ENCODE measurements at regions not wholly inside any gene's neighbourhood (a gene's known extent, or its start where the extent isn't known, plus 50 kb on each side); places are given as distances from the start of the nearest gene placed in this dataset.
"Not testable (repeated sequence)": the region's sequence is repeated elsewhere in the genome, so short reads cannot be mapped to it uniquely, and the experiment has no call there.

GRCh38 chr9:13461414-13461991 lies 182.0 kb upstream of the MPDZ start:
- DNase-seq: no peak

GRCh38 chr9:13459071-13459470 lies 179.6 kb upstream of the MPDZ start:
- no peak for DNase-seq

- no peak for DNase-seq
Observed at GRCh38 chr9:13457795-13458194, 178.3 kb upstream of the MPDZ start.

- no peak for DNase-seq
Observed at GRCh38 chr9:13450723-13451122, 171.2 kb upstream of the MPDZ start.

- DNase-seq: no peak
Observed at GRCh38 chr9:13448482-13448881, 169.0 kb upstream of the MPDZ start.

- peak; percentile 27 for DNase-seq
Observed at GRCh38 chr9:13447843-13448422, 168.4 kb upstream of the MPDZ start.

GRCh38 chr9:13446938-13447842 lies 167.7 kb upstream of the MPDZ start:
- no peak for DNase-seq

GRCh38 chr9:13446286-13446937 lies 166.9 kb upstream of the MPDZ start:
- DNase-seq: no peak

- no peak for DNase-seq
Observed at GRCh38 chr9:13445103-13445500, 165.6 kb upstream of the MPDZ start.

GRCh38 chr9:13444245-13445102 lies 165.0 kb upstream of the MPDZ start:
- no peak for DNase-seq

GRCh38 chr9:13443346-13444244 lies 164.1 kb upstream of the MPDZ start:
- no peak for DNase-seq

GRCh38 chr9:13439685-13440476 lies 160.4 kb upstream of the MPDZ start:
- no peak for DNase-seq

- DNase-seq: no peak
Observed at GRCh38 chr9:13437866-13438265, 158.4 kb upstream of the MPDZ start.

GRCh38 chr9:13436591-13436990 lies 157.1 kb upstream of the MPDZ start:
- no peak for DNase-seq

- DNase-seq: not testable (repeated sequence)
Observed at GRCh38 chr9:13433453-13433852, 154.0 kb upstream of the MPDZ start.

GRCh38 chr9:13432904-13433303 lies 153.4 kb upstream of the MPDZ start:
- no peak for DNase-seq

- DNase-seq: no peak
Observed at GRCh38 chr9:13431692-13432091, 152.2 kb upstream of the MPDZ start.

GRCh38 chr9:13431222-13431536 lies 151.7 kb upstream of the MPDZ start:
- DNase-seq: no peak

GRCh38 chr9:13430368-13431221 lies 151.1 kb upstream of the MPDZ start:
- DNase-seq: no peak
